HG02642 (cell line): ENCODE measurements at regions not wholly inside any gene's neighbourhood (a gene's known extent, or its start where the extent isn't known, plus 50 kb on each side); places are given as distances from the start of the nearest gene placed in this dataset.
"Not testable (repeated sequence)": the region's sequence is repeated elsewhere in the genome, so short reads cannot be mapped to it uniquely, and the experiment has no call there.

ENCODE experiments used
- ATAC-seq: cut with Tn5 transposase; IDR thresholded peaks from one replicate; pipeline ENCODE4 v1.9.1; 2021; ENCODE audit warnings: mild to moderate bottlenecking; ENCODE audit not compliant: unreplicated experiment, poor library complexity

GRCh38 chr2:47728551-47728950 lies 54.4 kb upstream of the MSH6 start:
- no peak for ATAC-seq

DNA sequence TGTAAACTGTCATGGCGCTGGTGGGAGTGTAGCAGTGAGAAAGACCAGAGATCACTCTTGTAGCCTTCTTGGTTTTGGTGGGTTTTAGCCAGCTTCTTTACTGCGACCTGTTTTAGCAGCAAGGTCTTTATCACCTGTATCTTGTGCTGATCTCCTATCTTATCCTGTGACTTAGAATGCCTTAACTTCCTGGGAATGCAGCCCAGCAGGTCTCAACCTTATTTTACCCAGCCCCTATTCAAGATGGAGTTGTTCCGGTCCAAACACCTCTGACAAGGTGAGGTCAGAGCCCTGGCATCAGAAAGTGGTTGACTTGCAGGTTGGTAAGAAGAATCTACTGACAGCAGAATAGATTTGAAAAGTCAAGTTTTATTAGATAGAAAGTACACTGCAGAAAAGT lies 55.0 kb upstream of the MSH6 start:
- no peak for ATAC-seq

- ATAC-seq, result not testable (repeated sequence)
These were observed 56.0 kb upstream of the MSH6 start for GRCh38 chr2:47726978-47727377.

GRCh38 chr2:47725808-47726207 lies 57.1 kb upstream of the MSH6 start:
- ATAC-seq, result no peak

- ATAC-seq, result peak; percentile 87
These were observed 58.5 kb upstream of the MSH6 start for GRCh38 chr2:47724221-47724981.

- no peak for ATAC-seq
These were observed 61.6 kb upstream of the MSH6 start for GRCh38 chr2:47721296-47721695.

GRCh38 chr2:47720559-47720958 lies 62.4 kb upstream of the MSH6 start:
- ATAC-seq, result no peak

- no peak for ATAC-seq
These were observed 62.9 kb upstream of the MSH6 start for GRCh38 chr2:47720036-47720435.

DNA sequence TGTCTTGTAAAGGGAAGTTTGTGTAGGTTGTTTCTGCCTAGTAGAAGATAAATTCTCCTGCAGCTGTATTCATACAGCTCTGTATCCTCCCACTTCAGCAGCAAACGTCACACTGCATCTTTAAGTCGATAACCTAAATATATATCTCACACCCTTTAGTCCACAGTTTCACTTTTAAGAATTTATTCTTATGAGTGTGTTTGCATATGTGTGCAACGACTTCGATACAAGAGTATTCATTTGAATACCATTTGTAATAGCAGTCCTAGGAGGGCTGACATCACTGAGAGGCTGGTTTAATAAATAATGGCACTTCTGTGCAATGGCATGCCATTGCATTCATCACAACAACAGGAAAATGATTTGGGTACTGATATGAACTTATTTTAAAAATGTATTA lies 63.8 kb upstream of the MSH6 start:
- peak; percentile 50 for ATAC-seq

DNA sequence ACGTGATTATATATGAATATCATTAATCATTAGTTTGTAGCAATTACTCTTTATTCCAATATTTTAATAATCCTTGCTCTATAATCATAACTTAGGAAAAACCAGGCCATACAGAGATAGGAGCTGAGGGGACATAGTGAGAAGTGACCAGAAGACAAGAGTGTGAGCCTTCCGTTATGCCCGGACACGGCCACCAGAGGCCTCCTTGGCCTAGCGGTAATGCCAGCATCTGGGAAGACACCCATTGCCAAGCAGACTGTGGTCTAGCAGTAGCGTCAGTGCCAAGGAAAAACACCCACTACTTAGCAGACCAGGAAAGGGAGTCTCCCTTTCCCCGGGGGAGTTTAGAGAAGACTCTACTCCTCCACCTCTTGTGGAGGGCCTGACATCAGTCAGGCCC lies 66.6 kb upstream of the MSH6 start:
- not testable (repeated sequence) for ATAC-seq

DNA sequence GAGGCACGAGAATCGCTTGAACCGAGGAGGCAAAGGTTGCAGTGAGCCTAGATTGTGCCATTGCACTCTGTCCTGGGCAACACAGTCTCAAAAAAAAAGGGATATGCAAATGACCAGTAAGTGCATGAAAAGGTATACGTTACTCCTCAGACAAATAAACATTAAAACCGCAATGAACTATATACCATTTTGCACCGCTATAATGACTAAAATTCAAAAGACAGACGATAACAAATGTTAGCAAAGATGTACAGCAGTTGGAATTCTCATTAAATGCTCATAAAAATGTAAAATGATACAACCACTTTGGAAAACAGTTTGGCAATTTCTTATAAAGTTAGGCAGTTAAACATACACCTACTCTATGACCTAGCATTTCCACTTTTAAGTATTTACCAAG lies 67.4 kb upstream of the MSH6 start:
- ATAC-seq, result no peak

- ATAC-seq, result peak; percentile 82
These were observed 74.0 kb upstream of the MSH6 start for GRCh38 chr2:47708801-47709499.

DNA sequence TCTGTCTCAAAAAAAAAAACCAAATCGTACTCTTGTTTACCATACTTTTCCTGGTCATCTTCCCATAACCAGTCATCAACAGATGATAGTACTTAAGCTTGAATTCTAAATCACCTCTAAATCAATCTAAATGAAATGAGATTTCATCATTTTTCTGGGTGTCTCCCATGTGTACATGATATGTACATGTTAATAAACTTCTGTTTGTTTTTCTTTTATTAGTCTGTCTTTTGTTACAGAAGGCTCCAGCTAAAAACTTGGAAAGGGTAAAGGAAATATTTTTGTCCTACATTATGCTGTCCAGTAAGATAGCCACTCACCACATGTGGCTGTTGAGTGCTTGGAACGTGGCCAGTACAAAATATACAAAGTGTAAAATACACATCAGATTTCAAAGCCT lies 78.7 kb upstream of the MSH6 start:
- no peak for ATAC-seq

DNA sequence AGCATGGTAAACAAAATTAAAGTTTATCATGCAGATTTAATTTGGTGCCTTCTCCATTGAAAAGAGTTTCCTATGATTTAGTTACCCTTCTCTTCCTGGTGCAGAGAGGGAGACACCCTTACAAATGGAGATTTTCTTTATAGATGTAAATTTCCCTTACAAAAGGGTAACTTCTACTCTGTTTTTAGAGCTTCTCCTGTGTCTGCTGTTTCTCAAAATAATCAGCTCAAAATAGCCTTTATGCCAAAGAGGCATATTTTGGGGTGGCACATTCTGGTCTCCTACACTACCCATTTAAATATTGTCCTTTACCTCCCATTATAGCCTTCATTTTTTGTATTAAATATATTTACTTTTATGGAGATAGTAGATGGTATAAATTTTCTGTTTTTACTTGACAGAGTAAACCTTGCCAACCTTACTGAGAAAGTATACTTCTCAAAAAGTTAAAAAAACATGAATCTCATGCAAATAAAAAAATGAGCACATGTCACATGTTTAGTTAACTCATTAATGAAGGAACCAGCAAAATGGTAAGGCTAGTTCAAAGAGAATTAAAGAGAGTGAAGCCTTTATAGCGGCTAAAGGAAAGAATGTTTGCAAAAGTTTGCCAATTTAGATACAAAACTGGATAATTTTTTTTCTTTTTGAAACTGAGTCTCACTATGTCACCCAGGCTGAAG lies 83.3 kb upstream of the MSH6 start:
- ATAC-seq, result no peak

DNA sequence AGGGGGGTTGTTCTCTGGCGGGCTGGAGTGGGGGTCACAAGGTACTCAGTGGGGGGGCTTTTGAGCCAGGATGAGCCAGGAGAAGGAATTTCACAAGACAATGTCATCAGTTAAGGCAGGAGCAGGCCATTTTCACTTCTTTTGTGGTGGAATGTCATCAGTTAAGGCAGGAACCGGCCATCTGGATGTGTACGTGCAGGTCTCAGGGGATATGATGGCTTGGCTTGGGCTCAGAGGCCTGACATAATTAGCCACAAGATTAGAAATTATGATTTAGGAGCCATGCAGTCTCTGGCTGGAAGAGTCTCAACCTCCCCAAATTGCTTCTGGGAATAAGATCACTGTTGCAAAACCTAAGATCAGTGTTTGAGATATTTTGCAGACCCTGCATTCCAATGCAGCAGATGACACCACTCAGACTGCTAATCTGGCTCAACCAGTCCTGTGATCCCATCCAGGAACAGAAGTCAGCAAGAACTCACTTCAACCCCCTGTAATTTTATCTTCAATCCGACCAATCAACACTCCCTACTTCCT lies 84.4 kb upstream of the MSH6 start:
- not testable (repeated sequence) for ATAC-seq

- not testable (repeated sequence) for ATAC-seq
These were observed 85.1 kb upstream of the MSH6 start for GRCh38 chr2:47697681-47698435.

DNA sequence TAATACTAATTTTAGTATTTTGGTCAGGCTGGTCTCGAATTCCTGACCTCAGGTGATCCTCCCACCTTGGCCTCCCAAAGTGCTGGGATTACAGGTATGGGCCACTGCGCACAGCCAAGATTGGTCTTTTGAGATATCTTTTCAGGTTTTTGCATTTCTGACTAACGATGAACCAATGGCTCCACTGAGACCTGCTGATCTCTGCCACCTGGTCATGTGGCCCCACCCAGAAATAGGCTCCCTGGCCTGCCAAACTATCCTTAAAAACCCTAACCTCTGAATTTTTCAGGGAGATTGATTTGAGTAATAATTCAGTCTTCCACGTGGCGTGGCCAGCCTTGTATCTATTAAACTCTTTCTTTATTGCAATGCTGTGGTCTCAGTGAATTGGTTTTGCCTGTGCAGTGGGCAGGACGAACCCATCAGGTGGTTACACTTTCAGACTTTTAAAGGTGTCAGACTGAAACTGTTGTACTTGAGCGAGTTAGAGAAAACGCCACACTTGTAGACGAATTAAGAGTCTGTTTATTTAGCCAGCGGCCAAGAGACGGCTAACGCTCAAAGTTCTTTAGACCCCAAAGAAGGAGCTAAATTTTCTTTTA lies 85.8 kb upstream of the MSH6 start:
- ATAC-seq, result peak; percentile 77

GRCh38 chr2:47696478-47696831 lies 86.5 kb upstream of the MSH6 start:
- ATAC-seq, result no peak

DNA sequence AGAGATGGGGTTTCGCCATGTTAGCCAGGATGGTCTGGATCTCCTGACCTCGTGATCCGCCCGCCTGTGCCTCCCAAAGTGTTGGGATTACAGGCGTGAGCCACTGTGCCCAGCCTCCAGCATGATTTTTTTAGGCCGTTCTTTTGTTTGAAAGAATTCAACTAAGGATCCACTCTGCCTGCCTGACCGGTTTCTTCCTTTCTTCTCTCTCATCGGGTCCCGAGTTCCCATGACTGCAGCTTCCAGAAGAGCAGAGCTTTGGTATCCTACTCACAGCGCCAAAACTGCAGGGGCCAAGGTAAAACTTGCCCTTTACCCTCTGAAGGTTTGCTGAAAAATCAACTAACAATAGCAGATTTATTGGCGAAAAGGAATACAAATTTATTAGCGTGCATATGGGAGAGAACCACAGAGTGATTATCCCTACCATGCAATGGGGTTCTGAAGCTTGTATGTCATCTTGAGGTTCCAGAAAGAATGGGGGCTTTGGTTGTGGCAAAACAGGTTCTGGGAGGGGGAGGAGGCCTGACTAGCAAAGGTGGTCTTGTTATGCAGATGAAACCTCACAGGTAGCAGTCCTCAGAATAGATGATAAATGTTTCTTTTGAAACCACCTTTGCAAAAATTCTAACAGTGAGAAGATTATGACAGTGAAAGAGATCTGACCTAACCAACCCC lies 87.0 kb upstream of the MSH6 start:
- ATAC-seq, result no peak

DNA sequence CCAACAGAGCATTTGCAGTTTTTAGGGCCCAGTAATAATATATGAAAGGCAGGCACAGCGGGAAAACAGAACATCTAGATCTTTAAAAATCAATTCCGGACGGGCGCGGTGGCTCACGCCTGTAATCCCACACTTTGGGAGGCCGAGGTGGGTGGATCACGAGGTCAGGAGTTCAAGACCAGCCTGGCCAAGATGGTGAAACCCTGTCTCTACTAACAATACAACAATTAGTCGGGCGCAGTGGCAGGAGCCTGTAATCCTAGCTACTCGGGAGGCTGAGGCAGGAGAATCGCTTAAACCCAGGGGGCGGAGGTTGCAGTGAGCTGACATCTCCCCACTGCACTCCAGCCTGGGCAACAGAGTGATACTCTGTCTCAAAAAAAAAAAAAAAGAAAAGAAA lies 88.5 kb upstream of the MSH6 start:
- ATAC-seq, result not testable (repeated sequence)
